Activated T-cell treated with anti-CD3 and anti-CD28 coated beads, Interleukin-2, amount 50 U/mL, for 24 hours (primary cell): ENCODE measurements at regions not wholly inside any gene's neighbourhood (a gene's known extent, or its start where the extent isn't known, plus 50 kb on each side); places are given as distances from the start of the nearest gene placed in this dataset.
A peak's percentile ranks its signal among the peaks of the same experiment; 100 is the strongest.

Source experiments
- DNase-seq: peaks from one replicate; pipeline ENCODE4 v3.0.0-alpha.2; 2020
- H3K27ac Mint-ChIP-seq: 2 replicates; pipeline ENCODE4 v1.8.0; 2020; ENCODE audit warnings: mild to moderate bottlenecking, mixed read lengths
- H3K27me3 Mint-ChIP-seq: 2 replicates; pipeline ENCODE4 v1.8.0; 2020; ENCODE audit warnings: mixed read lengths
- H3K36me3 Mint-ChIP-seq: 2 replicates; pipeline ENCODE4 v1.8.0; 2020; ENCODE audit warnings: low read depth, mixed read lengths
- H3K4me1 Mint-ChIP-seq: 2 replicates; pipeline ENCODE4 v1.8.0; 2020; ENCODE audit warnings: low read depth, mixed read lengths
- H3K4me3 Mint-ChIP-seq: 2 replicates; pipeline ENCODE4 v1.8.0; 2020; ENCODE audit warnings: mild to moderate bottlenecking, moderate library complexity, mixed read lengths
- H3K9me3 Mint-ChIP-seq: 2 replicates; pipeline ENCODE4 v1.8.0; 2020; ENCODE audit warnings: mixed read lengths

- no peak overlapping the region for H3K27ac Mint-ChIP-seq
- peaks cover 51% of the 10 kb centered on the region for H3K27me3 Mint-ChIP-seq
- H3K9me3 Mint-ChIP-seq, result peaks cover 6% of the 10 kb centered on the region
- H3K4me1 Mint-ChIP-seq, result peaks cover 8% of the 10 kb centered on the region
- DNase-seq, result no peak
- no peaks in the 10 kb centered on the region for H3K36me3 Mint-ChIP-seq
- no peak overlapping the region for H3K4me3 Mint-ChIP-seq
Measured at GRCh38 chr9:126144196-126144595, 182.4 kb upstream of the MVB12B start.

DNA sequence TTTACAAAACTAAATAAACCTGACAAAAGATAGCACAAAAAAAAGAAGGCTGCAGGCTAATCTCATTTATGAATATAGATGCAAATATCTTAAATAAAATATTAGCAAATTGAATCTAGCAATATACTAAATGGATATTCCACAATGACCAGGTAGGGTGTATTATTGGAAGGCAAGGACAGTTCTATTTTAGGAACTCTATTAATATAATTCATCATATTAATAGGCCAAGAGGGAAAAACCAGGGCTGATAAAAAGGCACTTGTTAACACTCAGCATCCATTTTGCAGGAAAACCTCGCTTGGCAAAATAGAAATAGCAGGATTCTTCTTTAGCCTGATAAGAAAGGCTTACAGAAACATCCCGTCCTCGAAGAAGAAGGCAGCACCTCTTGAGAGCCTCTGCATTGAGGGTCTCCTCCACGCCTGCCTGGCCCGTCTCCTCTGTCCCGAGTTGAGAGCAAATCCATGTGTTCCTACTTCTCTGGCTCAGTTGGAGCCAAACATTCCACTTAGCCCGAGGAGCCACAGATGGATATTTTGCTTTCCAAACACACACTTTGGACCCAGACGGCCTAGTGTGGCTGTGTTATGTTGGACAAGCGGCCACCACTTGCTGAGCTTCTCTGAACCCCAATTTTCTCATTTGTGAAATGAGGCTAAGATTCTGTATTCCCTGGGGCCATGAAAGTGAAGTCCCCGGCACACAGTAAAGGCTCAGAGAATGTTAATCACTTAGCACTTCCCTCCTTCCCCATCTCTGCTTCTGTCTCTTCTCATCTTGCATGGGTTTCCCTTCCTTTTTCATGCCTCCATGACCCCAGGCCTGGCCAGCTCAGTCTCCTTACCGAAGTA is 181.8 kb upstream of the MVB12B start:
- peaks cover 2% of the 10 kb centered on the region for H3K9me3 Mint-ChIP-seq
- H3K4me1 Mint-ChIP-seq, result peaks cover 8% of the 10 kb centered on the region
- H3K36me3 Mint-ChIP-seq, result no peaks in the 10 kb centered on the region
- DNase-seq, result no peak
- H3K4me3 Mint-ChIP-seq, result no peak overlapping the region
- peaks cover 51% of the 10 kb centered on the region for H3K27me3 Mint-ChIP-seq
- no peak overlapping the region for H3K27ac Mint-ChIP-seq

GRCh38 chr9:126145887-126146253 is 180.8 kb upstream of the MVB12B start:
- Mint-ChIP-seq H3K27ac (no peak overlapping the region), H3K9me3 (peaks cover 2% of the 10 kb centered on the region), H3K36me3 (no peaks in the 10 kb centered on the region), H3K4me1 (peaks cover 8% of the 10 kb centered on the region), H3K4me3 (no peak overlapping the region), H3K27me3 (peaks cover 53% of the 10 kb centered on the region)
- DNase-seq, result no peak

- Mint-ChIP-seq H3K9me3 (peaks cover 2% of the 10 kb centered on the region), H3K36me3 (no peaks in the 10 kb centered on the region), H3K27me3 (peaks cover 49% of the 10 kb centered on the region), H3K4me1 (peaks cover 8% of the 10 kb centered on the region), H3K4me3 (no peak overlapping the region), H3K27ac (no peak overlapping the region)
- peak; percentile 44 for DNase-seq
Measured at GRCh38 chr9:126146254-126147145, 180.1 kb upstream of the MVB12B start.

DNA sequence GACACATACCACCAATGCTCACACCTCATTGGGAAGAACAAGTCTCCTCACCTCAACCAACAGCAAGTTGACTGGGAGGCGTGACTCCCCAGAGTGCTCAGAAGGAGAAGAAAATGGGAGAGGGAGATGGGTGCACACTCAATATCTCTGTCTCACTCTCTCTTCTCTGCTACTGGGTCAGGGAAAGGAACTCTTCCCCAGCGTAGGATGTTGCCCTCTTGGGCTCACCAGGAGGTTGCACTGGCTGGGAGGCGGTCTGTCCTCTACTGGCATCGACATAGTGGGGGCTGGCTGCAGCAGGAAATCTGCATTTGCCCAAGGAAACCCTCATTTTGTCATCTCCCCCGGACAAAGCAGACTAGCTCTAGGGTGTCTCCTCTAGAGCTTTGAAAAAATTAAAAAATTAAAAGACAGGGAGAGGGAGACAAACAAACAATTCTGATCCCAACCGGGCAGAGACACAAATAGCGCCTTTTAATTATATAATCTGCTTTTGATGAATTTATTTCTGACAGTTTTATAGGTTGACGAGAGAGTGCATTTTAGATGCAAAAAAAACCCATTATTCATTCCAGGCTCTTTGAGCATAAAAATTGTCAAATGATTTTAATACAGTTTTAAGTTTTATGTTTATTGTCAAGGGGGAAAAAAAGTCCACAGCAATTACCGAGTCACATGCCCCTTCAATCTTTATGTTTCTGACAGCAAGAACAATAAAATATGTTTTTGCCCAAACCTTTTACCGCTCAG is 179.3 kb upstream of the MVB12B start:
- H3K36me3 Mint-ChIP-seq, result no peaks in the 10 kb centered on the region
- no peak overlapping the region for H3K4me3 Mint-ChIP-seq
- peaks cover 8% of the 10 kb centered on the region for H3K4me1 Mint-ChIP-seq
- H3K9me3 Mint-ChIP-seq, result peaks cover 2% of the 10 kb centered on the region
- peaks cover 53% of the 10 kb centered on the region for H3K27me3 Mint-ChIP-seq
- no peak for DNase-seq
- H3K27ac Mint-ChIP-seq, result no peak overlapping the region

DNA sequence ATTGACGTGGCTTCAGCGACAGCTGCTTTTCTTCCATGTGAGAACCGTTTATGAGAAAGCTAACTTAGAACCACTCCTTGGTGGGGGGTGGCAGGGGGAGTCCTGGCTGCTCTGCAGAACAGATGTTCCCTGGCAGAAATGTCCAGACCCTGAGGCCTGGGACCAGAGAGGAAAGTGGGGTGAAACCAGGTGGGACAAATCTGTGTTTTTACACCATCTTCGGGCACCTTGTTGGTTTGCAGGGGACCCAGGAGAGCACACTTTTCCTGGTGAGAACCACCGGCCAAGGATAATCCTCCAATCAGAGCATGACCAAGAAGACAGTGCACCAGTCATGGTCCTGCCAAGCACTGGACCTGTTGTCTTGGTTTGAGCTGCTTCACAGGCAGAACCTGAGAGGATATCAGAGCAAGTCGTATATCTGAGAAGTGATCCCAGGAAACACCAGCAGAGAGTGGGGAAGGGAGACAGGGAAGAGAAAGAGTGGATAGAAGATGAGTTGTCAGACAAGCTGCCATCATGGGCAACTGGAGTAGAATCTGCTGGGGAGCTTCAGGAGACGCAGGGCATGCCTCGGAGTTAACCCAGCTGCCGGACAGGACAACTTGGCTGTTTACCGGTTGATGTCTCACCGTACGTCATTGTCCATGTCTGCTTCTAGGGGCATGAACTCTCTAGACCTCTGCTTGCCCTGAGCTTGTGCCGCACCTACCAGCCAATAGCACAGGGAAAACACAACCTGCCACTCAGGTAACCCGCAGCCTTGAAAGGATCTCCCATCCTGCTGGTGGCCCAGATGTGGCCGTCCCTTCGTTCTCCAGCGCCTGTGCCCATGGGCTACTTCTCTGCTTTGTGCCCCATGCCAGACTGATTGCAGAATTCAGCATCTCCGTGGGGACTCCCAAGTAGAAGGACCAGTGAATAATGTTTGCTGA is 178.4 kb upstream of the MVB12B start:
- Mint-ChIP-seq H3K36me3 (no peaks in the 10 kb centered on the region), H3K27me3 (peaks cover 57% of the 10 kb centered on the region), H3K4me1 (peaks cover 8% of the 10 kb centered on the region), H3K9me3 (no peaks in the 10 kb centered on the region), H3K27ac (no peak overlapping the region), H3K4me3 (no peak overlapping the region)
- no peak for DNase-seq

DNA sequence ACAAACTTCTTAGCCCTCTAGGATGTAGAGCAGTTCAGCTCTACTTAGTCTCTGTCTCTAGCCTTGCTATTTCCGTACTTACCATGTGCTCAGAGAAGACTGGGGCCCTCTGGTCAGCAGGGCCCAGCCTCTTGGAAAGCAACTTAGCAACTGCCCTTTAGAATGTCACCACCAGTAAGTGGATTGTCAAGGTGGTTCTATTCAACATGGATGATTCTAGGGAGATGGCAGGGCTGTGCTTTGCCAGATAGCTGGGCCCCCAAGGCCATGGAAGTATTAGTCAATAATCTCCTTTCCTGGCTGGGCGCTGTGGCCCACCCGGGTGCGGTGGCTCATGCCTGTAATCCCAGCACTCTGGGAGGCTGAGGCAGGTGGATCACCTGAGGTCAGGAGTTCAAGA is 177.6 kb upstream of the MVB12B start:
- Mint-ChIP-seq H3K27ac (no peak overlapping the region), H3K9me3 (no peaks in the 10 kb centered on the region), H3K36me3 (no peaks in the 10 kb centered on the region), H3K4me3 (no peak overlapping the region), H3K4me1 (peaks cover 8% of the 10 kb centered on the region), H3K27me3 (peaks cover 63% of the 10 kb centered on the region)
- no peak for DNase-seq

- peaks cover 8% of the 10 kb centered on the region for H3K4me1 Mint-ChIP-seq
- no peaks in the 10 kb centered on the region for H3K9me3 Mint-ChIP-seq
- no peaks in the 10 kb centered on the region for H3K36me3 Mint-ChIP-seq
- DNase-seq, result no peak
- no peak overlapping the region for H3K4me3 Mint-ChIP-seq
- peaks cover 59% of the 10 kb centered on the region for H3K27me3 Mint-ChIP-seq
- H3K27ac Mint-ChIP-seq, result no peak overlapping the region
Measured at GRCh38 chr9:126149661-126150060, 177.0 kb upstream of the MVB12B start.

- Mint-ChIP-seq H3K4me3 (no peak overlapping the region), H3K4me1 (peaks cover 8% of the 10 kb centered on the region), H3K27ac (no peak overlapping the region), H3K9me3 (no peaks in the 10 kb centered on the region), H3K27me3 (peaks cover 52% of the 10 kb centered on the region), H3K36me3 (no peaks in the 10 kb centered on the region)
- no peak for DNase-seq
Measured at GRCh38 chr9:126150411-126151030, 176.1 kb upstream of the MVB12B start.

GRCh38 chr9:126151031-126151685 is 175.5 kb upstream of the MVB12B start:
- Mint-ChIP-seq H3K36me3 (no peaks in the 10 kb centered on the region), H3K27me3 (peaks cover 47% of the 10 kb centered on the region), H3K4me1 (peaks cover 6% of the 10 kb centered on the region), H3K4me3 (no peak overlapping the region), H3K27ac (no peak overlapping the region), H3K9me3 (no peaks in the 10 kb centered on the region)
- no peak for DNase-seq

GRCh38 chr9:126151686-126152134 is 174.9 kb upstream of the MVB12B start:
- Mint-ChIP-seq H3K27me3 (peaks cover 43% of the 10 kb centered on the region), H3K4me1 (no peaks in the 10 kb centered on the region), H3K36me3 (no peaks in the 10 kb centered on the region), H3K9me3 (no peaks in the 10 kb centered on the region), H3K4me3 (no peak overlapping the region), H3K27ac (no peak overlapping the region)
- DNase-seq, result no peak

- H3K27me3 Mint-ChIP-seq, result peaks cover 36% of the 10 kb centered on the region
- H3K4me1 Mint-ChIP-seq, result no peaks in the 10 kb centered on the region
- no peak for DNase-seq
- no peaks in the 10 kb centered on the region for H3K36me3 Mint-ChIP-seq
- no peak overlapping the region for H3K27ac Mint-ChIP-seq
- no peak overlapping the region for H3K4me3 Mint-ChIP-seq
- H3K9me3 Mint-ChIP-seq, result no peaks in the 10 kb centered on the region
Measured at GRCh38 chr9:126152622-126153362, 173.8 kb upstream of the MVB12B start.
